AG08396 (cell line): ENCODE measurements at regions not wholly inside any gene's neighbourhood (a gene's known extent, or its start where the extent isn't known, plus 50 kb on each side); places are given as distances from the start of the nearest gene placed in this dataset.
"Not testable (repeated sequence)": the region's sequence is repeated elsewhere in the genome, so short reads cannot be mapped to it uniquely, and the experiment has no call there.

ENCODE experiments used
- DNase-seq: peaks from one replicate; pipeline ENCODE4 v3.0.0; 2012; ENCODE audit warnings: low spot score, mixed read lengths

DNA sequence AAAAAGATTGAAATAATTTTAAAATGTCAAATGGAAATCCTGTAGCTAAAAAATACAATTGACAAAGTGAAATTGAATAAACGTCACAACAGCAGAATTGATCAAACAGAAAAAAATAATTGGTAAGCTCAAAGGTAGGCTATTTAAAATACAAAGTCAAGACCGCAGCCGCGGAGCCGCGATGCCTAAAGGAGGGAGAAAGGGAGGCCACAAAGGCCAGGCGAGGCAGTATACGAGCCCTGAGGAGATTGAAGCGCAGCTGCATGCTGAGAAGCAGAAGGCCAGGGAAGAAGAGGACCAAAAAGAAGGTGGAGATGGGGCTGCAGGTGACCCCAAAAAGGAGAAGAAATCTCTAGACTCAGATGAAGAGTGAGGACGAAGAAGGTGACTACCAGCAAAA lies 1068.5 kb upstream of the COX7C start:
- no peak for DNase-seq

DNA sequence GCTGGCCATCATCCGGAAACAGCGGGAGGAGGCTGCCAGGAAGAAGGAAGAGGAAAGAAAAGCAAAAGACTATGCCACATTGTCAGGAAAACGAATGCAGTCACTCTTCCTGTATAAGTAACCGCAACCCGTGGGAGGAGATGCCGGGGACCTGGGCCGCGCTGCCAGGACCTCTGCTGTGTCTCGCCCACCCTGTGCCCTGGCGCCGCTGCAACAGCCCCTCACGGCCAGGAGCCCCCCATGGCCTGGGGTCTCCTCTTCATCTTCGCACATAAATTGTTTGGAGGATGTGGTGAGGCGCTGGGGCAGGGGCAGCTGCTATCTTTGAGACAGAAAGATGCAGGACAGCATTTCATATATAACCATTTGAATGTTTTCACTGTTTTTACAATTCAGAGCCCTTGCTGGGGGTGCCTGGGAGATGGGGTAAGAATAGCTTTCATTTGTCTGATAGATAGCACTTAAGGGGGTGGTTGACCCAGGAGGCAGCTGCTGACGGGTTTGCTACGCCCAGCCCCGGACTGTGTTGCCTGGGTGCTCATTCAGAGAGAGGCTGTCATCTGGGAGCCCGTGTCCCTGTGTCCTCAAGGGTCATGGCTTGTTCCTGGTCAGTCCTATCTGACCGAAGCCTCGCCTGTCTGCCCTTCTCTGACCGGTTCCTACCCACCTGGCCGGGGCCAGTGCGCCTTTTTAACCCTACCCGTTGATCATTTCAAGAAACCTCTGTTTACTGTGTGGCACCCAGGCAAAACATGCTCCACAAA lies 1067.7 kb upstream of the COX7C start:
- DNase-seq: no peak

DNA sequence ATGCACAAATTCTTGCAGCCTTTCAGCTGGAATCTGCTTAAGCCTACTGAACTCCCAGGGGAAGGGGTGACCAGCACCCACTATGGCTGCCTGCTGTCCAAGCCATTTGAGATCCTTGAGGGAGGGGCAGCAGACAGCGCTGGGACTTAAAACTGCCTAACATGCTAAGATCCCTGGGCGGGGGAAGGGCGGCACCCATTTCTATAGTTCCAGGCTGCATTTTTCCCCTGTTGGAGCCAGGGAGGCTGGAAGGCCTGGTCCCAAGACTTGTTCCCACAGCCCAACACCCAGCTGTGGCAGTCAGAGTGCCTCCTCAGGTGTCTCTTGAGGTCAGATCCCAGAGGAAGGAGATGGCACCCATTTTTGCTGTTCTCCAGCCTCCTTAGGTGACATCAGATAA lies 1061.3 kb upstream of the COX7C start:
- no peak for DNase-seq

DNA sequence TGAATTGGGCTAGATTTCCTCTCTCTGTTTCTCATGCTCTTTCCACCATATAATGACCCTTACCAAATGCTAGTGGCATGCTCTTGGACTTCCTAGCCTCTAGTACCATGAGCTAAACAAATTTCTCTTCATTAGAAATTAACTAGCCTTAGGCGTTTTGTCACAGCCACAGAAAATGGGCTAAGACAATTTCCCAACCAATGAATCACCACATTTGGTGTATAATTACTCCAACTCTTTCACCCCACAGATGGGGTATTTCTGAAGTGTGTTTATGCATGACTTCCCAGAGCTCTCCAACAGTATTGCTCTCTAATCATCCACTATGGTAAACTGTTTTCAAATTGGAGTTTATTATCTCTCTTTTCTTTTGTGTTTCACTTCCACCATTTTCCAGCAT lies 1041.1 kb upstream of the COX7C start:
- DNase-seq: no peak

DNA sequence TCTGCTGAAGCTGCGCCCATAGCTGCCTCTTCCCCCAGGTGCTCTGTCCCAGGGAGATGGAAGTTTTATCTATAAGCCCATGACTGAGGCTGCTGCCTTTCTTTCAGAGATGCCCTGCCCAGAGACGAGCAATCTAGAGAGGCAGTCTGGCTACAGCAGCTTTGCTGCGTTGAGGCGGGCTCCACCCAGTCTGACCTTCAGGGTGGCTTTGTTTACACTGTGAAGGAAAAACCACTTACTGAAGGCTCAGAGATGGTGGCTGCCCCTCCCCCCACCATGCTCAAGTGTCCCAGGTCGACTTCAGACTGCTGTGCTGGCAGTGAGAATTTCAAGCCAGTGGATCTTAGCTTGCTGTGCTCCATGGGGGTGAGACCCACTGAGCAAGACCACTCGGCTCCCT lies 1029.9 kb upstream of the COX7C start:
- not testable (repeated sequence) for DNase-seq

DNA sequence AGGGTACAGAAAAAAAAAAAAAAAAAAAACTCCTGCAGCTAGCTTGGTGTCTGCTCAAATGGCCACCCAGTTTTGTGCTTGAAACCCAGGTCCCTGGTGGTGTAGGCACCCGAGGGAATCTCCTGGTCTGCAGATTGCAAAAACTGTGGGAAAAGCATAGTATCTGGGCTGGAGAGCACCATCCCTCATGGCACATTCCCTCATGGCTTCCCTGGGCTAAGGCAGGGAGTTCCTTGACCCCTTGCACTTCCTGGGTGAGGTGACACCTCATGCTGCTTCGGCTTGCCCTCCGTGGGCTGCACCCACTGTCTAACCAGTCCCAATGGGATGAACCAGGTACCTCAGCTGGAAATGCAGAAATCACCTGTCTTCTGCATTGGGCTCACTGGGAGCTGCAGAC lies 1029.5 kb upstream of the COX7C start:
- not testable (repeated sequence) for DNase-seq

DNA sequence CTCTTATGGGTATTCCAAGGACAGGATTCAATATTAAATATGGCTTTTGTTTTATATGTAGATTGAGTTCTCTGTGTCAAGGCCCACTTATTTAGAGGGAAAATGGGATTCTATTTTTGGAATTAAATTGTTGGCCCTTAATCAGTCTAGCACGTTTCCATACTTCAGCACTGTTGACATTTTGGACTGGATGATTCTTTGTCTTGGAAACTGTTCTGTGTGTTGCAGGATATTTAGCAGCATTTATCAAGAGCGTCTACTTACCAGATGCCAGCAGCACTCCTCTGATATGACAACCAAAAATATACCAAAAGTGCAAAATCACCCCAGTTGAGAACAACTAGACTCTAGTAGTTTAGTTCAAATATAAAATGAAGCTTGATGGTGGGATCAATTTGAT lies 1027.0 kb upstream of the COX7C start:
- DNase-seq: no peak

DNA sequence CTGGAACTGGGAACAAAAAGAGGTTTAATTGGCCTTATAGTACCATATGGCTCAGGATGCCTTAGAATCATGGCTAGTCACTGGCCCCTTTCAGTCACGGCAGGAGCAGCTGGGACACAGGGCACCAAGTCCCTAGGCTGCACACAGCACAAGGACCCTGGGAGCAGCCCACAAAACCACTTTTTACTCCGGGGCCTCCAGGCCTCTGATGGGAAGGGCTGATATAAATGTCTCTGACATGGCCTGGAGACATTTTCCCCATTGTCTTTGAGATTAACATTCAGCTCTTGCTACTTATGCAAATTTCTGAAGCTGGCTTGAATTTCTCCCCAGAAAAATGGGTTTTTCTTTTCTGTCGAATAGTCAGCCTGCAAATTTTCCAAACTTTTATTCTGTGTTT lies 1026.4 kb upstream of the COX7C start:
- DNase-seq: no peak

DNA sequence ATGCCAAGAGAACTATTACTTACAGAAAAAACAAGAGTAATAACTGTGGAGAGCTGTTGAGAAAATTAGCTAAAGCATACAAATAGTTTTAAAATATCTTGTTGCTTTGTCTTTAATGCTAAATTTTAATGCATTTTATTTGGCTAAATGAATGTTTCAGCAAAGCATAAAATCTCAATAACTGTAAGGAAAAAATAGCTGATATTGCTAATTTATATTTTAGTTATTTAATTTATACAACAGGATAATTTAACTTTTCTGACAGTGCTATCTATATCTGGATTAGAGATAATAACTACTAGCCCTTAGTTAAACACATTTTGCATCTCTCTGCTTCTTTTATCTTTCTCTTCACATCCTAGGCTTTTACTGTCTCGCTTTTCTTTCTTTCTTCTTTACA lies 1014.9 kb upstream of the COX7C start:
- no peak for DNase-seq

DNA sequence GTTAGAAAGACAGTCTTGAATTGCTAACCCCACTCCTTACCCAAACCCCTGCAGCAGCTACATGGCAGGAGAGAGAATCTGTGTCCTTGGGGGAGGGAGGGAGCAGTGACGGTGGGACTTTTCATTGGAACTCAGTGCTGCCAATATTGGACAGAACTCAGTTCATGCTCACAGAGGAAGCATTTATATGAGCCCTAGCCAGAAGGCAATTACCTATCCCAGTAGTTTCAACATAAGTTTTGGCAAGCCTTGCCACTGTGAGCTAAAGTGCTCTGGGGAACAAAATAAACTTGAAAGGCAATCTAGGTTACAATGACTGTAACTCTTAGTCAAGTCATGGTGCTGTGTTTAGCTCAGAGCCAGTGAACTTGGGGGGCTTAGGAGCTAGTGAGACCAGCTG lies 1013.4 kb upstream of the COX7C start:
- DNase-seq: no peak

DNA sequence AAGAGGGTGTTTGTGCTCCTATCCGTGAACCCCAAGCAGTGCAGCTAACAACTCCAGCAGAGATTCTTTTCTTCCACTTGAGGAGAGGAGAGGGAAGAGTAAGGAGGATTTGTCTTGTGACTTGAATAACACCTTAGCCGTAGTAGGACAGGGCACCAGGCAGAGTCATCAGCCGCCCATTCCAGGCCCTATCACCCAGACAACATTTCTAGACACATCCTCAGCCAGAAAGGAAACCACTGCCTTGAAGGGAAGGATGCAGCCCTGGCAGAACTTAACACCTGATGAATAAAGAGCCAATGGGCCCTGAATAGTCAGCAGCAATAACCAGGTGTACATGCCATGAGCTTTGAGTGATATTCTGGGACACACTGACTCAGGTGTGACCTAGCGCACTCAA lies 1013.0 kb upstream of the COX7C start:
- DNase-seq: no peak

DNA sequence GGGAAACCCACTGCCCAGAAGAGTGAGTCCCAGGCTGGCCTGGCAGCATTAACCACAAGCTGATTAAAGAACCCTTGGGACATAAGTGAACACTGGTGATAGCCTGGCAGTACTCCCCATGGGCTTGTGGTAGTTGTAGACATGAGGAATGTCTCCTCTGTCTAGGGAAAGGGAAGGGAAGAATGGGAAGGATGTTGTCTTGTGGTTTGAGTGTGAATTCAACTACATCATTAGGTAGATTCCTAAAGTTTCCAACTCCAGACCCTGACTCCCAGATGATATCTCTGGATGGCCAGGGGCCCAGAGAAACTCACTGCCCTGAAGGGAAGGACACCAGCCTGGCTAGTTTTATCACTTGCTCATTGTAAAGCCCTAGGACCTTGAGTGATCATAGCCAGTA lies 1012.4 kb upstream of the COX7C start:
- DNase-seq: no peak

DNA sequence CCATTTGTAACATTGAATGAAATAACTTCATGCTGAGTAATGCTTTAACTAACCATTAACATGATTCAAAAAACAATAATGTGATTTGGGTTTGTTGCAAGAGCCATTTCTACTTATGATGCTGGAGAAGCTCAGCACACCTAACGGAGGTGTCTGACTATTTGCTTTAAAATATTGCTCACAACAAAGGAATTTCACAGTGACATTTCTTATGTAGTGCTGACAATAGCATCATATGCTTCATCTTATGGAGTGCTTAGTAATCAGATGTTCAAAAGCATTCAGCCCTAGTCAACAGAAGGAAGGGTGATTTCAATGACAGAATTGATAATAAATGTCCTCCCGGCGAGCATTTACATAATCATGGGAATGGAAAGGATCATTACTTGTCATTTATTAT lies 1003.3 kb upstream of the COX7C start:
- DNase-seq: no peak

DNA sequence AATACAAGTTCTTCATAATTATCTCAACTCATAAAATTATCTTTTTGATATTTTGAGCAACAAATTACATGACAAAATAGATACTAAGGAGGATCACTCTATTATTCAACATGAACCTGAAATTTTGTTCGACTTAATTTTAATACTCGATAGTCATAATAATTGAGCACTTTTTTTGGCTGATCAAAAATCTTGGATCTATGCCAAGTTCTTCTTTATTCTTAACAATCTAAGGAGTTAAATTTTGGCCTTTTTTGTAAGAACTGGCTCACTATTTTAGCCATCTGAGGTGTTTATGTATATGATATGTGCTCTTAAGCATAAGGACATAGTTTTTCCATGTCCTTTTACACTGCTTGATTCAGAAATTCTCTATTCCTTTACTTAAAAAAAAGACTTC lies 996.1 kb upstream of the COX7C start:
- no peak for DNase-seq

DNA sequence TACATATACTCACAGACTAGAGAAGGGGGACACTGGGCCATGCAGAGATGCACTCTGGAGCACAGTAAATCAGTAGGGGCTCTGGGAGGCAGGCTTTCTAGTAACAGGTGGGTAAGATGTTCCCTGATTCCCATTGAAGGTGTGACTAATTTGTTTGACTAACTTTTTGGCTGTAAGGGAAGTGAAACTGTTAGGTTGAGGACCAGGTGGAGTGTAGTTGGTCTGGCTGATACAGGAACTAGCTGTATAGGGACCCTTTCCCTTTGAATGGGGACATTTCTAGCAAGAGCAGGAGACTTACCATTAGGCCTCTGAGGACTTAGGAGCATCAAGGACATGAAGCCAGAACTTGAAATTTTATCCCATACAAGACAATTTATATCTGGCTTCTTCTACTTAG lies 989.6 kb upstream of the COX7C start:
- no peak for DNase-seq

DNA sequence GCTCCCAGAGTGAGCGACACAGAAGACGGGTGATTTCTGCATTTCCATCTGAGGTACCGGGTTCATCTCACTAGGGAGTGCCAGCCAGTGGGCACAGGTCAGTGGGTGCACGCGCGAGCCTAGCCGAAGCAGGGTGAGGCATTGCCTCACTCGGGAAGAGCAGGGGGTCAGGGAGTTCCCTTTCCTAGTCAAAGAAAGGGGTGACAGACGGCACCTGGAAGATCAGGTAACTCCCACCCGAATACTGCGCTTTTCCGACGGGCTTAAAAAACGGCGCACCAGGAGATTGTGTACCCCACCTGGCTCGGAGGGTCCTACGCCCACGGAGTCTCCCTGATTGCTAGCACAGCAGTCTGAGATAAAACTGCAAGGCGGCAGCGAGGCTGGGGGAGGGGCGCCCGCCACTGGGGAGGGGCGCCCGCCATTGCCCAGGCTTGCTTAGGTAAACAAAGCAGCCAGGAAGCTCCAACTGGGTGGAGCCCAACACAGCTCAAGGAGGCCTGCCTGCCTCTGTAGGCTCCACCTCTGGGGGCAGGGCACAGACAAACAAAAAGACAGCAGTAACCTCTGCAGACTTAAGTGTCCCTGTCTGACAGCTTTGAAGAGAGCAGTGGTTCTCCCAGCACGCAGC lies 979.1 kb upstream of the COX7C start:
- DNase-seq: not testable (repeated sequence)

DNA sequence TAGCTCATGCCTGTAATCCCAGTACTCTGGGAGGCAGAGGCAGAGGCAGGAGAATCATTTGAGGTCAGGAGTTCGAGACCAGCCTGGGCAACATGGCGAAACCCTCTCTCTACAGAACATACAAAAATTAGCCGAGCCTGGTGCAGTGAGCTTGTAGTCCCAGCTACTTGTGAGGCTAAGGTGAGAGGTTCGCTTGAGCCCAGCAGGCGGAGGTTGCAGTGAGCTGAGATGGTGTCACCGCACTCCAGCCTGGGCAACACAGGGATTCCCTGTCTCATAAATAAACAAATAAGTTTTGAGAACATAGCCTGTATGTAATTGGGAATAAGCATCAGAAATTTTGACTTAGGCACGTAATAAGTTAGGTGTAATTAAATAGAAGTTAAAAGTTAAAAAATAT lies 971.7 kb upstream of the COX7C start:
- no peak for DNase-seq

DNA sequence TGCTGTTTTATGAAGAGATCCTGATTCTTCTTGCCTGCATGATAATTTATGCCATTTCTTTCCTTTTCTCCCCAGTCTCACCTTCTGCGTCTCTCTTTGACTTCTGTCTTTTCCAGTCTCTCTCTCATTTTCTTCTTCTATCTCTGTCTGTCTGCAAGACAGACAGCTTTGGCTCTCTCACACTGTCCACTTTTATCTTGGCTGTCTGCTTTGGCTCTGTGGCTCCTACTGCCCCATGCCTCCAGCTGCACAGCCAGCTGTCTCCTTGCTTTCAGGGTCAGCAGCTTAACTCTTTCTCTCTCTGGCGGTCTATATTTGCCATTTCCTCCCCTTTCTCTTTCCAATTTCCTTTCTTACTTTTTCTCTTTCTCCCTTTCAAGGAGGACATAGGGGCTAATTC lies 971.1 kb upstream of the COX7C start:
- no peak for DNase-seq

DNA sequence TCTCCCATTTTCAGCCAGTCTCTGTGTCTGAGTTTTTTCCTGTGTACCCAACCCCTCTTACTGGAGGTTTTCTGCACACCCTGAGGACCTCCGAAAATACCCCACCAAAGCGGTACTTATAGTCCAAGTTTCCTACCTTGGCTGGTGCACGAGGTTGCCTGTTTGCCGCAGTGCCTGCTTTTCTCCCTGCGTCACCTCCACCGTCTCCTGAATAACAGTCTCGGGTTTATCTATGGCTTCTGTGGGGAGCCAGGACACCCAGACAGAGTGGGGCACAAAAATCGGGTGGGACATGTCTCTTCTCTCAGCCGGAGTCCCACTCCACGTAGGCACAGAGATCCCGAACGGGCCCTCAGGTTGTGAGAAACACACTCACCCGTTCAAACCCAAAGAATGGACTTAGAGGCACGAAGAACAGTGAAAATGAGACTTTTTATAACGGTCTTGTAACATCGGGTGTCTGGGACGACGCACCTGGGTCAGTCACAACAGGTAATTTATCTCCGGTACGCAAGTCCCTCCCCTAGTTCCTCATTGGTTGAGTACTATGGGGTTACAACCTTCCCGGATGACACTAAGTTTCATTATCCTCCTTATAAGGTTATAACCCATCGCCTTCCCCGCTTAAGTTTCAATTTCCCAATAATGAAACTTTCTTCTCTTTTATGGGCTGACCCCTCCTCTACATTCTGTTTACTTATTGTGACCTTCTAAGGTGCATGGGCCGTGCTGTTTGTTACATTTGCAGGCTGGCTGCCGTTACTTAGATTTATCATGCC lies 970.2 kb upstream of the COX7C start:
- DNase-seq: no peak

DNA sequence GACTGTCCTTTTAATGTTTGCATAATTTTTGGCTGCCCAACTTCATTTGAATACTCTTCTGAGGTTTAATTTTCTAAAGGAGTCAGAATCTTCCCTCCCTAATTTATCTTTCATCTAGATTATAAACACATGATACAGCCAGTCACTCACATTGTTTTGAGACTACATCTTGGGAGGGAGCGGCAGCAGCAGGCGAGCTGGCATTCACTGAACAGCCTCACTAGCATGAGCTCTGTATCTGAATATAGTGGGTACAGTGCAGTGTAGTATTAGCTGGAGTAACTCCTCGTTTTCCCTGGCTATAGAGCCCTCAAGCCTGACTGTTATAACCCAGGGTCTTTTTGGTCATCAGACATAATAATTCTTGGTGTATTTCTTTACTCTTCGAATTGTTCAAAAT lies 969.2 kb upstream of the COX7C start:
- DNase-seq: no peak

DNA sequence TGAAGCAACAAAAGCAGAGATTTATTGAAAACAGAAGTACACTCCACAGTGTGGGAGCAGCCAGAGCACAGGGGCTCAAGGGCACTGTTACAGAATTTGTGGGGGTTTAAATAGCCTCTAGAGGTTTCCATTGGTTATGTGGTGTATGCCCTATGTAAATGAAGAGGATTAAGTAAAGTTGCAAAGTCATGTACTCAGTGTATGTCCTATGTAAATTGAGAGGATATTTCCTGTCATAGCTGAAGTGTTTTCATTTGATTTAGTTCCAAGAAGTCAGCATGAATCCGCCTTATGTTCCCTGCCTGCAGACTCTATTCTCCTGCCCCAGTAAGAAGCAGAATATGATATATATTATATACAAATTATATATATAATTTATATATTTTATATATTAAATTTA lies 966.0 kb upstream of the COX7C start:
- DNase-seq: no peak

DNA sequence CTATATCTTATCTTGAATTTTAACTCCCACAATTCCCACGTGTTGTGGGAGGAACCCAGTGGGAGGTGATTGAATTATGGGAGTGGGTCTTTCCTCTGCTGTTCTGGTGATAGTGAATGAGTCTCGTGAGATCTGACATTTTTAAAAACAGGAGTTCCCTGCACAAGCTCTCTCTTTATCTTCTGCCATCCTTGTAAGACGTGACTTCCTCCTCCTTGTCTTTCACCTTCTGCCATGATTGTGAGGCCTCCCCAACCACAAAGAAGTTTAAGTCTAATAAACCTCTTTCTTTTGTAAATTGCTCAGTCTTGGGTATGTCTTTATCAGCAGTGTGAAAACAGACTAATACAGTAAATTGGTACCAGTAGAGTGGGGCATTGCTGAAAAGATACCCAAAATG lies 963.6 kb upstream of the COX7C start:
- DNase-seq: not testable (repeated sequence)

DNA sequence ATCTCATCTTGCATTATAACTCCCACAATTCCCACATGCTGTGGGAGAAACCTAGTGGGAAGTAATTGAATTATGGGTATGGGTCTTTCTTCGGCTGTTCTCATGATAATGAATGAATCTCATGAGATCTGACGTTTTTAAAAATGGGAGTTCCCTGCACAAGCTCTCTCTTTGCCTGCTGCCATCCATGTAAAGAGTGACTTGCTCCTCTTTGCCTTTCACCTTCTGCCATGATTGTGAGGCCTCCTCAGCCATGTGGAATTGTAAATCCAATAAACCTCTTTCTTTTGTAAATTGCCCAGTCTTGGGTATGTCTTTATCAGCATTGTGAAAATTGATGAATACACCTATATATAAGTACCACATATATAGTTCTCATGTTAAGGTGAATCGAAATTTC lies 961.7 kb upstream of the COX7C start:
- DNase-seq: no peak
